T-cell (primary cell): ENCODE measurements at regions not wholly inside any gene's neighbourhood (a gene's known extent, or its start where the extent isn't known, plus 50 kb on each side); places are given as distances from the start of the nearest gene placed in this dataset.

ENCODE experiments used
- ATAC-seq, 4 experiments: fragments of 200-7000 bp in 3 of 4; fragments of 150-1000 bp in 1 of 4; cut with Tn5 transposase; replicated peaks in 1 of 4; 1 replicate in 3 of 4; 2 replicates in 1 of 4; pipeline ENCODE4 v1.10.0; 2021; ENCODE audit warnings: moderate library complexity in 3 of 4, mild to moderate bottlenecking in 2 of 4, moderate number of reproducible peaks in 1 of 4
- CTCF ChIA-PET, 2 donors: fragments of 300-600 bp; sonication (Branson Sonifier 250); formaldehyde crosslinking; loops; one replicate each; lab custom pipeline; 2022; ENCODE audit warnings: antibody characterized with exemption in 2 of 2; lab: Charles Lee
- POLR2A ChIA-PET, 2 donors: fragments of 300-600 bp; sonication (Branson Sonifier 250); formaldehyde crosslinking; loops; one replicate each; lab custom pipeline; 2022; ENCODE audit warnings: antibody characterized with exemption in 2 of 2; lab: Charles Lee
- DNase-seq, 35 experiments: peaks; one replicate each; pipeline versions ENCODE4 v3.0.0 to v3.0.0-alpha.2; 2013 to 2023
- H3K27ac ChIP-seq: one replicate; pipeline ENCODE4 v1.5.1; 2013; ENCODE audit warnings: low read length
- H3K27me3 ChIP-seq, 2 experiments: replicated peaks in 1 of 2; 1 replicate in 1 of 2; 2 replicates in 1 of 2; pipeline versions ENCODE4 v1.6.1 to v1.7.0; 2013; ENCODE audit warnings: low read length in 1 of 2, mixed read lengths in 1 of 2; ENCODE audit not compliant: control insufficient read depth in 2 of 2, insufficient read depth in 2 of 2; ENCODE audit errors: extremely low read depth in 1 of 2
- H3K36me3 ChIP-seq, 2 donors: 1 replicate in 1 of 2; 2 replicates in 1 of 2; pipeline versions ENCODE4 v1.6.1 to v1.7.0; 2013; ENCODE audit warnings: low read length in 1 of 2; ENCODE audit not compliant: control insufficient read depth in 2 of 2, insufficient read depth in 1 of 2; ENCODE audit errors: extremely low read depth in 1 of 2
- H3K4me1 ChIP-seq, 2 experiments: 1 replicate in 1 of 2; 2 replicates in 1 of 2; pipeline versions ENCODE4 v1.6.1 to v1.7.0; 2013; ENCODE audit warnings: low read length in 2 of 2, mixed read lengths in 1 of 2; ENCODE audit not compliant: insufficient read depth in 2 of 2, control insufficient read depth in 1 of 2; ENCODE audit errors: extremely low read depth in 1 of 2
- H3K4me3 ChIP-seq, 2 donors: 1 replicate in 1 of 2; 2 replicates in 1 of 2; pipeline versions ENCODE4 v1.5.1 to v1.7.0; 2013; ENCODE audit warnings: mild to moderate bottlenecking in 2 of 2, low read length in 1 of 2, moderate library complexity in 1 of 2; ENCODE audit not compliant: control insufficient read depth in 1 of 2; ENCODE audit errors: extremely low read depth in 1 of 2
- H3K9me3 ChIP-seq: 2 replicates; pipeline ENCODE4 v1.7.0; 2013
- H3K27ac Mint-ChIP-seq, 2 donors: one replicate each; pipeline ENCODE4 v1.8.0; 2020 to 2021; ENCODE audit warnings: mild to moderate bottlenecking in 2 of 2, mixed read lengths in 2 of 2
- H3K27me3 Mint-ChIP-seq, 2 donors: one replicate each; pipeline ENCODE4 v1.8.0; 2021 to 2022; ENCODE audit warnings: mixed read lengths in 2 of 2
- H3K36me3 Mint-ChIP-seq: one replicate; pipeline ENCODE4 v1.8.0; 2021; ENCODE audit warnings: mixed read lengths
- H3K4me1 Mint-ChIP-seq, 3 donors: one replicate each; pipeline ENCODE4 v1.8.0; 2020 to 2022; ENCODE audit warnings: mixed read lengths in 3 of 3, mild to moderate bottlenecking in 1 of 3
- H3K4me3 Mint-ChIP-seq, 3 donors: one replicate each; pipeline ENCODE4 v1.8.0; 2020 to 2022; ENCODE audit warnings: mild to moderate bottlenecking in 3 of 3, mixed read lengths in 3 of 3, moderate library complexity in 3 of 3
- H3K9me3 Mint-ChIP-seq, 3 donors: one replicate each; pipeline ENCODE4 v1.8.0; 2020 to 2022; ENCODE audit warnings: mixed read lengths in 3 of 3
- WGBS: methylation state at CpG from one replicate; pipeline ENCODE4 v1.1.5; 2013; ENCODE audit warnings: missing lambda C conversion rate; ENCODE audit not compliant: insufficient coverage; 5-methylcytosine and 5-hydroxymethylcytosine counted together

GRCh38 chr9:19683715-19684114 is 105.1 kb downstream of the SLC24A2 start:
- Mint-ChIP-seq H3K27ac (no peak overlapping the region), H3K9me3 (peaks cover 5 to 24% (median 14%) of the 10 kb centered on the region in 3 donors), H3K36me3 (no peaks in the 10 kb centered on the region), H3K4me3 (no peak overlapping the region), H3K4me1 (no peaks in the 10 kb centered on the region), H3K27me3 (peaks cover 11 to 15% of the 10 kb centered on the region in 2 donors)
- WGBS = no CpG with 5 or more reads among the region's 2 CpGs
- POLR2A ChIA-PET = interaction anchor here in 1 of 2 donors (0.6 kb wide), 1 partner anchor 1981 kb away, joined by 4 read pairs; no protein-coding TSS in a partner anchor
- Histone ChIP-seq H3K27ac (no peak overlapping the region), H3K4me3 (no peak overlapping the region), H3K9me3 (no peaks in the 10 kb centered on the region), H3K36me3 (no peaks in the 10 kb centered on the region), H3K27me3 (no peaks in the 10 kb centered on the region), H3K4me1 (no peaks in the 10 kb centered on the region)
- CTCF ChIA-PET = no interaction called here
- ATAC-seq (no peak), DNase-seq (no peak)

GRCh38 chr9:19682397-19682796 is 106.4 kb downstream of the SLC24A2 start:
- H3K27me3 Mint-ChIP-seq = peaks cover 11 to 12% of the 10 kb centered on the region in 2 donors
- WGBS = no CpG with 5 or more reads among the region's 2 CpGs
- H3K9me3 ChIP-seq = no peaks in the 10 kb centered on the region
- H3K4me3 ChIP-seq = no peak overlapping the region
- no peak overlapping the region for H3K27ac Mint-ChIP-seq
- no peak for DNase-seq
- ChIA-PET CTCF (no interaction called here), POLR2A (no interaction called here)
- peaks cover 5 to 18% (median 14%) of the 10 kb centered on the region in 3 donors for H3K9me3 Mint-ChIP-seq
- no peaks in the 10 kb centered on the region for H3K4me1 ChIP-seq
- H3K4me1 Mint-ChIP-seq = no peaks in the 10 kb centered on the region
- H3K4me3 Mint-ChIP-seq = no peak overlapping the region
- no peaks in the 10 kb centered on the region for H3K36me3 ChIP-seq
- no peak overlapping the region for H3K27ac ChIP-seq
- H3K36me3 Mint-ChIP-seq = no peaks in the 10 kb centered on the region
- H3K27me3 ChIP-seq = no peaks in the 10 kb centered on the region
- ATAC-seq = no peak

GRCh38 chr9:19681846-19682245 is 107.0 kb downstream of the SLC24A2 start:
- Mint-ChIP-seq H3K27ac (no peak overlapping the region), H3K4me1 (no peaks in the 10 kb centered on the region), H3K4me3 (no peak overlapping the region), H3K27me3 (peaks cover 13 to 16% of the 10 kb centered on the region in 2 donors), H3K36me3 (no peaks in the 10 kb centered on the region), H3K9me3 (peaks cover 5 to 16% (median 13%) of the 10 kb centered on the region in 3 donors)
- Histone ChIP-seq H3K4me1 (no peaks in the 10 kb centered on the region), H3K27ac (no peak overlapping the region), H3K9me3 (no peaks in the 10 kb centered on the region), H3K27me3 (no peaks in the 10 kb centered on the region), H3K4me3 (no peak overlapping the region), H3K36me3 (no peaks in the 10 kb centered on the region)
- ChIA-PET POLR2A (no interaction called here), CTCF (no interaction called here)
- ATAC-seq (no peak), DNase-seq (no peak)
- WGBS = 75% methylated on average over 2 of the region's 3 CpGs

GRCh38 chr9:19677924-19678323 is 110.9 kb downstream of the SLC24A2 start:
- WGBS = 100% methylated on average over 2 of the region's 5 CpGs

GRCh38 chr9:19675492-19675891 is 113.3 kb downstream of the SLC24A2 start:
- no peak for ATAC-seq

More at GRCh38 chr9:19677924-19678323, 110.9 kb downstream of the SLC24A2 start:
- DNase-seq (no peak), ATAC-seq (no peak)
- Histone ChIP-seq H3K4me3 (no peak overlapping the region), H3K27me3 (peaks cover 0 to 12% of the 10 kb centered on the region in 2 experiments), H3K9me3 (no peaks in the 10 kb centered on the region), H3K27ac (no peak overlapping the region), H3K4me1 (no peaks in the 10 kb centered on the region), H3K36me3 (no peaks in the 10 kb centered on the region)
- CTCF ChIA-PET = no interaction called here
- no peaks in the 10 kb centered on the region for H3K4me1 Mint-ChIP-seq
- H3K9me3 Mint-ChIP-seq = peaks cover 0 to 4% (median 4%) of the 10 kb centered on the region in 3 donors
- H3K4me3 Mint-ChIP-seq = no peak overlapping the region
- H3K36me3 Mint-ChIP-seq = no peaks in the 10 kb centered on the region
- H3K27me3 Mint-ChIP-seq = peaks cover 16 to 19% of the 10 kb centered on the region in 2 donors
- no peak overlapping the region for H3K27ac Mint-ChIP-seq
- POLR2A ChIA-PET = no interaction called here

GRCh38 chr9:19666575-19666974 is 122.3 kb downstream of the SLC24A2 start:
- ChIA-PET CTCF (interaction anchor here in 1 of 2 donors (1.2 kb wide), 1 partner anchor 22 kb away, joined by 3 read pairs; no protein-coding TSS in a partner anchor), POLR2A (no interaction called here)
- Histone ChIP-seq H3K27ac (no peak overlapping the region), H3K4me1 (no peaks in the 10 kb centered on the region), H3K36me3 (no peaks in the 10 kb centered on the region), H3K9me3 (no peaks in the 10 kb centered on the region), H3K4me3 (no peak overlapping the region), H3K27me3 (no peaks in the 10 kb centered on the region)
- no peak overlapping the region for H3K4me3 Mint-ChIP-seq
- H3K9me3 Mint-ChIP-seq = no peaks in the 10 kb centered on the region
- ATAC-seq = no peak
- no peak overlapping the region for H3K27ac Mint-ChIP-seq
- no peak for DNase-seq
- peaks cover 14 to 23% of the 10 kb centered on the region in 2 donors for H3K27me3 Mint-ChIP-seq
- H3K36me3 Mint-ChIP-seq = no peaks in the 10 kb centered on the region
- H3K4me1 Mint-ChIP-seq = no peaks in the 10 kb centered on the region

More at GRCh38 chr9:19675492-19675891, 113.3 kb downstream of the SLC24A2 start:
- H3K4me1 ChIP-seq = no peaks in the 10 kb centered on the region
- POLR2A ChIA-PET = no interaction called here
- H3K9me3 ChIP-seq = no peaks in the 10 kb centered on the region
- H3K4me3 ChIP-seq = no peak overlapping the region
- Mint-ChIP-seq H3K27ac (no peak overlapping the region), H3K36me3 (no peaks in the 10 kb centered on the region), H3K4me1 (no peaks in the 10 kb centered on the region), H3K27me3 (peaks cover 10 to 15% of the 10 kb centered on the region in 2 donors), H3K9me3 (peaks cover 0 to 4% (median 4%) of the 10 kb centered on the region in 3 donors), H3K4me3 (no peak overlapping the region)
- WGBS = 92% methylated on average over 7 of the region's 9 CpGs
- no peaks in the 10 kb centered on the region for H3K36me3 ChIP-seq
- H3K27ac ChIP-seq = no peak overlapping the region
- H3K27me3 ChIP-seq = peaks cover 0 to 12% of the 10 kb centered on the region in 2 experiments
- CTCF ChIA-PET = no interaction called here
- no peak for DNase-seq
